ENCODE measurements at regions not wholly inside any gene's neighbourhood (a gene's known extent, or its start where the extent isn't known, plus 50 kb on each side); places are given as distances from the start of the nearest gene placed in this dataset.

- Histone ChIP-seq H3K9me3 (ENCODE audit: low read depth, low read length) (no peaks in the 10 kb centered on the region), H3K4me1 (ENCODE audit: insufficient read depth, low read length) (no peaks in the 10 kb centered on the region), H3K4me3 (ENCODE audit: low read length) (no peak overlapping the region), H3K27me3 (ENCODE audit: insufficient read depth, low read length) (no peaks in the 10 kb centered on the region)
These were observed 199.9 kb downstream of the MFSD1 start for GRCh38 chr3:159001711-159002110.

- Histone ChIP-seq H3K4me3 (ENCODE audit: low read length) (no peak overlapping the region), H3K4me1 (ENCODE audit: insufficient read depth, low read length) (no peaks in the 10 kb centered on the region), H3K9me3 (ENCODE audit: low read depth, low read length) (no peaks in the 10 kb centered on the region), H3K27me3 (ENCODE audit: insufficient read depth, low read length) (no peaks in the 10 kb centered on the region)
These were observed 203.3 kb downstream of the MFSD1 start for GRCh38 chr3:159005137-159005536.

GRCh38 chr3:159007331-159007730 is 205.5 kb downstream of the MFSD1 start:
- Histone ChIP-seq H3K9me3 (ENCODE audit: low read depth, low read length) (no peaks in the 10 kb centered on the region), H3K27me3 (ENCODE audit: insufficient read depth, low read length) (no peaks in the 10 kb centered on the region), H3K4me1 (ENCODE audit: insufficient read depth, low read length) (no peaks in the 10 kb centered on the region), H3K4me3 (ENCODE audit: low read length) (no peak overlapping the region)

GRCh38 chr3:159008401-159008800 is 206.5 kb downstream of the MFSD1 start:
- Histone ChIP-seq H3K9me3 (ENCODE audit: low read depth, low read length) (no peaks in the 10 kb centered on the region), H3K4me1 (ENCODE audit: insufficient read depth, low read length) (no peaks in the 10 kb centered on the region), H3K27me3 (ENCODE audit: insufficient read depth, low read length) (no peaks in the 10 kb centered on the region), H3K4me3 (ENCODE audit: low read length) (no peak overlapping the region)

- H3K4me1 ChIP-seq (ENCODE audit: insufficient read depth, low read length) = no peaks in the 10 kb centered on the region
- H3K9me3 ChIP-seq (ENCODE audit: low read depth, low read length) = peaks cover 12% of the 10 kb centered on the region
- no peaks in the 10 kb centered on the region for H3K27me3 ChIP-seq (ENCODE audit: insufficient read depth, low read length)
- no peak overlapping the region for H3K4me3 ChIP-seq (ENCODE audit: low read length)
These were observed 216.5 kb downstream of the MFSD1 start for GRCh38 chr3:159018341-159018740.

- H3K4me3 ChIP-seq (ENCODE audit: low read length) = no peak overlapping the region
- peaks cover 12% of the 10 kb centered on the region for H3K9me3 ChIP-seq (ENCODE audit: low read depth, low read length)
- H3K4me1 ChIP-seq (ENCODE audit: insufficient read depth, low read length) = no peaks in the 10 kb centered on the region
- no peaks in the 10 kb centered on the region for H3K27me3 ChIP-seq (ENCODE audit: insufficient read depth, low read length)
These were observed 223.9 kb downstream of the MFSD1 start for GRCh38 chr3:159025733-159026132.

- Histone ChIP-seq H3K4me3 (ENCODE audit: low read length) (no peak overlapping the region), H3K27me3 (ENCODE audit: insufficient read depth, low read length) (no peaks in the 10 kb centered on the region), H3K4me1 (ENCODE audit: insufficient read depth, low read length) (no peaks in the 10 kb centered on the region), H3K9me3 (ENCODE audit: low read depth, low read length) (peaks cover 12% of the 10 kb centered on the region)
These were observed 224.7 kb downstream of the MFSD1 start for GRCh38 chr3:159026510-159026909.

- H3K9me3 ChIP-seq (ENCODE audit: low read depth, low read length) = no peaks in the 10 kb centered on the region
- H3K4me1 ChIP-seq (ENCODE audit: insufficient read depth, low read length) = no peaks in the 10 kb centered on the region
- no peaks in the 10 kb centered on the region for H3K27me3 ChIP-seq (ENCODE audit: insufficient read depth, low read length)
- no peak overlapping the region for H3K4me3 ChIP-seq (ENCODE audit: low read length)
These were observed 226.9 kb downstream of the MFSD1 start for GRCh38 chr3:159028706-159029105.

- no peaks in the 10 kb centered on the region for H3K9me3 ChIP-seq (ENCODE audit: low read depth, low read length)
These were observed 227.6 kb downstream of the MFSD1 start for GRCh38 chr3:159029306-159030026.

GRCh38 chr3:159030138-159030670 is 228.3 kb downstream of the MFSD1 start:
- Histone ChIP-seq H3K4me1 (ENCODE audit: insufficient read depth, low read length) (no peaks in the 10 kb centered on the region), H3K9me3 (ENCODE audit: low read depth, low read length) (no peaks in the 10 kb centered on the region), H3K27me3 (ENCODE audit: insufficient read depth, low read length) (no peaks in the 10 kb centered on the region)

More at GRCh38 chr3:159029306-159030026, 227.6 kb downstream of the MFSD1 start:
- H3K4me3 ChIP-seq (ENCODE audit: low read length) = no peak overlapping the region
- no peaks in the 10 kb centered on the region for H3K27me3 ChIP-seq (ENCODE audit: insufficient read depth, low read length)
- no peaks in the 10 kb centered on the region for H3K4me1 ChIP-seq (ENCODE audit: insufficient read depth, low read length)

GRCh38 chr3:159030886-159031679 is 229.2 kb downstream of the MFSD1 start:
- Histone ChIP-seq H3K4me1 (ENCODE audit: insufficient read depth, low read length) (no peaks in the 10 kb centered on the region), H3K27me3 (ENCODE audit: insufficient read depth, low read length) (no peaks in the 10 kb centered on the region), H3K4me3 (ENCODE audit: low read length) (no peak overlapping the region), H3K9me3 (ENCODE audit: low read depth, low read length) (no peaks in the 10 kb centered on the region)

More at GRCh38 chr3:159030138-159030670, 228.3 kb downstream of the MFSD1 start:
- H3K4me3 ChIP-seq (ENCODE audit: low read length) = no peak overlapping the region

GRCh38 chr3:159032311-159032710 is 230.5 kb downstream of the MFSD1 start:
- no peaks in the 10 kb centered on the region for H3K27me3 ChIP-seq (ENCODE audit: insufficient read depth, low read length)
- no peaks in the 10 kb centered on the region for H3K4me1 ChIP-seq (ENCODE audit: insufficient read depth, low read length)
- H3K4me3 ChIP-seq (ENCODE audit: low read length) = no peak overlapping the region
- no peaks in the 10 kb centered on the region for H3K9me3 ChIP-seq (ENCODE audit: low read depth, low read length)

GRCh38 chr3:159038405-159038804 is 236.6 kb downstream of the MFSD1 start:
- Histone ChIP-seq H3K4me3 (ENCODE audit: low read length) (no peak overlapping the region), H3K9me3 (ENCODE audit: low read depth, low read length) (no peaks in the 10 kb centered on the region), H3K27me3 (ENCODE audit: insufficient read depth, low read length) (no peaks in the 10 kb centered on the region), H3K4me1 (ENCODE audit: insufficient read depth, low read length) (no peaks in the 10 kb centered on the region)

GRCh38 chr3:159039286-159039685 is 237.4 kb downstream of the MFSD1 start:
- H3K27me3 ChIP-seq (ENCODE audit: insufficient read depth, low read length) = no peaks in the 10 kb centered on the region
- H3K9me3 ChIP-seq (ENCODE audit: low read depth, low read length) = no peaks in the 10 kb centered on the region
- no peaks in the 10 kb centered on the region for H3K4me1 ChIP-seq (ENCODE audit: insufficient read depth, low read length)
- no peak overlapping the region for H3K4me3 ChIP-seq (ENCODE audit: low read length)

- Histone ChIP-seq H3K4me1 (ENCODE audit: insufficient read depth, low read length) (no peaks in the 10 kb centered on the region), H3K27me3 (ENCODE audit: insufficient read depth, low read length) (no peaks in the 10 kb centered on the region), H3K4me3 (ENCODE audit: low read length) (no peak overlapping the region), H3K9me3 (ENCODE audit: low read depth, low read length) (no peaks in the 10 kb centered on the region)
These were observed 243.5 kb downstream of the MFSD1 start for GRCh38 chr3:159045279-159045885.
